ENCODE measurements at regions not wholly inside any gene's neighbourhood (a gene's known extent, or its start where the extent isn't known, plus 50 kb on each side); places are given as distances from the start of the nearest gene placed in this dataset.

DNA sequence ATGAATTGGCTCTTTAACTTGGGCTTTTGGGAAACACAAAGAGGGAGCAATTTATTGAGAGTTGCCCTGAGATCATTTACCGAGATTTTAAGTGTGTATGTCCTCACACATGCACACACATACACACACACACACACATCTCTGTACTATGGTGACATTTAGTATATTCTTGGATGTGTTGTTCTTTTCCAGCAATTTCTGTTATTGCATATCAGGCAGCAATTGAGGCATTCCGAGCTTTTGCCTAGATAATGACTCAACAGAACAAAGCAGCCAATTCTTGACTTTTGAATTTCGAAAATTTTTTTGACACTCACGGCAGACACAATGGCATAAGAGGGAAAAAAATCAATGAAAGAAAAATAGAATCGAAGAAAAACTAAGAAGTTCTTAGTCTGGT, 248.5 kb downstream of the DUSP6 start:
- Histone ChIP-seq H3K27ac (no peak overlapping the region), H3K27me3 (no peaks in the 10 kb centered on the region), H3K9me3 (no peaks in the 10 kb centered on the region), H3K4me1 (peaks cover 0 to 2% (median 0%) of the 10 kb centered on the region in 4 donors), H3K4me3 (no peak overlapping the region), H3K36me3 (no peaks in the 10 kb centered on the region)
- ATAC-seq (ENCODE audit: low FRiP score in 2 of 2) = no peak
- TF ChIP-seq POLR2AphosphoS5 (IDR thresholded peaks at IDR 0.05) (no peak), EP300 (IDR thresholded peaks at IDR 0.05) (no peak), POLR2A (IDR thresholded peaks at IDR 0.05) (no peak)
- TF ChIP-seq, protein P1, sequence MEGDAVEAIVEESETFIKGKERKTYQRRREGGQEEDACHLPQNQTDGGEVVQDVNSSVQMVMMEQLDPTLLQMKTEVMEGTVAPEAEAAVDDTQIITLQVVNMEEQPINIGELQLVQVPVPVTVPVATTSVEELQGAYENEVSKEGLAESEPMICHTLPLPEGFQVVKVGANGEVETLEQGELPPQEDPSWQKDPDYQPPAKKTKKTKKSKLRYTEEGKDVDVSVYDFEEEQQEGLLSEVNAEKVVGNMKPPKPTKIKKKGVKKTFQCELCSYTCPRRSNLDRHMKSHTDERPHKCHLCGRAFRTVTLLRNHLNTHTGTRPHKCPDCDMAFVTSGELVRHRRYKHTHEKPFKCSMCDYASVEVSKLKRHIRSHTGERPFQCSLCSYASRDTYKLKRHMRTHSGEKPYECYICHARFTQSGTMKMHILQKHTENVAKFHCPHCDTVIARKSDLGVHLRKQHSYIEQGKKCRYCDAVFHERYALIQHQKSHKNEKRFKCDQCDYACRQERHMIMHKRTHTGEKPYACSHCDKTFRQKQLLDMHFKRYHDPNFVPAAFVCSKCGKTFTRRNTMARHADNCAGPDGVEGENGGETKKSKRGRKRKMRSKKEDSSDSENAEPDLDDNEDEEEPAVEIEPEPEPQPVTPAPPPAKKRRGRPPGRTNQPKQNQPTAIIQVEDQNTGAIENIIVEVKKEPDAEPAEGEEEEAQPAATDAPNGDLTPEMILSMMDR (IDR thresholded peaks at IDR 0.05) = no peak
- no peak for DNase-seq
- 72 to 84% methylated on average over 5 of the region's 5 CpGs for WGBS, 2 donors

DNA sequence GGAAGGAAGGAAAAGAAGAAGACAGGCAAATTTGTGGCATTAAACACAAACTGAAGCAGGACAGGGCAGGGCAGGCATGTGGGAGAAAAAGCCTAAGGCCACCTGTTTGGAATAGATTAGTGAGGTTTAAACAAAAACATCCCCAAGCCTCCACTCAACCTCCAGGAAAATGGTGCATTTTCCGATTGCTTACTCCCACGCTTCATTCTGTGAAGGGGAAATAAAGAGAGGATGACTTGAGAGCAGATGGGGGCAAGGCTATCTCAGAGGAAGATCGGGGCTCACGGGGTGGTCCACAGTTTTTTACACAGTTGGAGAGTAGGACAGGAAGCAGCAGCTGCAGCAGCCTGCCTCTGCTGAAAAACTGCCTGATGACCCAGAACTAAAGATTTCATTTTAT, 250.9 kb downstream of the DUSP6 start:
- 43 to 54% methylated on average over 4 of the region's 4 CpGs for WGBS, 2 donors
- no peak for ATAC-seq (ENCODE audit: low FRiP score in 2 of 2)

DNA sequence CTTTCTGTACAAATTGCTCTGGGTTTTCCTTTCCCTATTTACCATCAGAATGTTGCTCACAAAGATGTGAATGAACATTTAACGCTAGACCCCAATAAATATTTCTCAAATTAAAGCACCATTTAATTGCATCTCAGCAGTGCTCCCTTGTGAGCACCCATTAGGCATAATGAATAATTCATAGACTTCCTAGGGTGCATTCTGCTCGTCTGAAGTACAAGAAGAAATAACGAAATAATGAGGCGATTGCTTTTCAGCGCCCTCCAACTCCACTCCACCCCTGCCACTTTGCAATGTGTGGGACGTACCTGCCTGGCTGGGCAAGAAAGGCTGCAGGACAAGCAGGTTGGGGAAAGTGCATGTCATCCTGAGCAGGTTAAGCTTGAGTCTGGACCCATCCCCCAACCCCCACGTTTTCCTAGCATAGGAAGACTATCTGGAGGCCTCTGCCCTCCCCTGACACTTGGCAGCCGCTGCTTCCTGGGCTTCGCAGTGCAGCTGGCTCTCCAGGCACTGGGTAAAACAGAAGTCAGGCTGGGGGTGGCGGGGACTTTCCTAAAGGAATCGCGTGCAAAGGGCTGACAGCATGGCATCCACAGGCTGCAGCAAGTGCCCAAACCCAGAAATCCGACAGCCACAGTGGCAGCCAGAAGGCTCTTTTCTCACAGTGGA, 253.7 kb downstream of the DUSP6 start:
- DNase-seq (peak; percentile 9 to 21), ATAC-seq (ENCODE audit: low FRiP score in 2 of 2) (no peak)
- no peak for TF ChIP-seq EP300 (IDR thresholded peaks at IDR 0.05)
- TF ChIP-seq POLR2A (IDR thresholded peaks at IDR 0.05) = no peak
- TF ChIP-seq, protein P1 (IDR thresholded peaks at IDR 0.05) = no peak
- no peak for TF ChIP-seq POLR2AphosphoS5 (IDR thresholded peaks at IDR 0.05)
- Histone ChIP-seq H3K36me3 (no peaks in the 10 kb centered on the region), H3K27ac (no peak overlapping the region), H3K9me3 (no peaks in the 10 kb centered on the region), H3K4me3 (no peak overlapping the region), H3K27me3 (no peaks in the 10 kb centered on the region), H3K4me1 (peaks cover 0 to 6% (median 0%) of the 10 kb centered on the region in 4 donors)
- 69 to 71% methylated on average over 13 of the region's 13 CpGs for WGBS, 2 donors

More for the DNA sequence above, 250.9 kb downstream of the DUSP6 start:
- TF ChIP-seq EP300 (IDR thresholded peaks at IDR 0.05) (no peak), POLR2A (IDR thresholded peaks at IDR 0.05) (no peak), POLR2AphosphoS5 (IDR thresholded peaks at IDR 0.05) (no peak)
- TF ChIP-seq, protein P1 (IDR thresholded peaks at IDR 0.05) = no peak
- no peak for DNase-seq
- Histone ChIP-seq H3K9me3 (no peaks in the 10 kb centered on the region), H3K27ac (no peak overlapping the region), H3K36me3 (no peaks in the 10 kb centered on the region), H3K27me3 (no peaks in the 10 kb centered on the region), H3K4me1 (peaks cover 0 to 6% (median 0%) of the 10 kb centered on the region in 4 donors), H3K4me3 (no peak overlapping the region)

DNA sequence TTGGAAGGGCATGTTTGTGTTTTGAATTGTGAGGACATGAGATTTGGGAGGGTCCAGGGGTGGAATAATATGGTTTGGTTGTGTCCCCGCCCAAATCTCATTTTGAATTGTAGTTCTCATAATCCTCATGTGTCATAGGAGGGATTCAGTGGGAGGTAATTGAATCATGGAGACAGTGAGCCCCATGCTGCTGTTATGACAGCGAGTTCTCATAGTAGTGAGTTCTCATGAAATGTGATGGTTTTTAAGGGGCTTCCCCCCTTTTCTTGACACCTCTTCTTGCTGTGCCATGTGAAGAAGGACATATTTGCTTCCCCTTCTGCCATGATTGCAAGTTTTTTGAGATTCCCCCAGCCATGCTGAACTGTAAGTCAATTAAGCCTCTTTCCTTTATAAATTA, 260.0 kb downstream of the DUSP6 start:
- ATAC-seq (ENCODE audit: low FRiP score in 2 of 2) (no peak), DNase-seq (no peak)
- 90 to 98% methylated on average over 2 of the region's 2 CpGs for WGBS, 2 donors
- H3K36me3 ChIP-seq = no peaks in the 10 kb centered on the region
- no peaks in the 10 kb centered on the region for H3K27me3 ChIP-seq
- H3K27ac ChIP-seq = no peak overlapping the region
- no peak overlapping the region for H3K4me3 ChIP-seq
- H3K9me3 ChIP-seq = peaks cover 0 to 11% (median 8%) of the 10 kb centered on the region in 4 donors
- TF ChIP-seq, protein P1 (IDR thresholded peaks at IDR 0.05) = no peak
- no peak for TF ChIP-seq EP300 (IDR thresholded peaks at IDR 0.05)
- no peak for TF ChIP-seq POLR2A (IDR thresholded peaks at IDR 0.05)
- TF ChIP-seq POLR2AphosphoS5 (IDR thresholded peaks at IDR 0.05) = no peak
- H3K4me1 ChIP-seq = no peaks in the 10 kb centered on the region

DNA sequence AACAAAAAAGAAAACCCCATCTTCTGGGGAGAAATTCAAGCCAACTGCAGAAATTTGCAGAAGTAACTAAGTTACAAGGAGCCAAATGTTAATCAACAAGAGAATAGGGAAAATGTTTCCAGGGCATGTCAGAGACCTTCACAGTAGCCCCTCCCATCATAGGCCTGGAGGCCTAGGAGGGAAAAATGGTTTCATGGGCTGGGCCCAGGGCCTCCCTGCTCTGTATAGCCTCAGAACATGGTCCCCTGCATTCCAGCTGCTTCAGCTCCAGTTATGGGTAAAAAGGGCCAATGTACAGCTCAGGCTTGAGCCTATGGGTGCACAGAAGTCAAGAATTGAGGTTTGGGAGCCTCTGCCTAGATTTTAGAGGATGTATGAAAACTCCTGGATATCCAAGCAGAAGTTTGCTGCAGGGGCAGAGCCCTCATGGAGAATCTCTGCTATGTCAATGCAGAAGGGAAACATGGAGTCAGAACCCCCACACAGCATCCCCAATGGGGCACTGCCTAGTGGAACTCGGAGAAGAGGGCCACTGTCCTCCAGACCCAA, 260.9 kb downstream of the DUSP6 start:
- Histone ChIP-seq H3K27me3 (no peaks in the 10 kb centered on the region), H3K9me3 (peaks cover 0 to 11% (median 8%) of the 10 kb centered on the region in 4 donors), H3K4me3 (no peak overlapping the region), H3K36me3 (no peaks in the 10 kb centered on the region), H3K4me1 (no peaks in the 10 kb centered on the region), H3K27ac (no peak overlapping the region)
- DNase-seq = no peak
- WGBS, 2 donors = 57 to 94% methylated on average over 1 of the region's 1 CpG
- TF ChIP-seq, protein P1 (IDR thresholded peaks at IDR 0.05) = no peak
- no peak for TF ChIP-seq POLR2AphosphoS5 (IDR thresholded peaks at IDR 0.05)
- TF ChIP-seq POLR2A (IDR thresholded peaks at IDR 0.05) = no peak
- no peak for TF ChIP-seq EP300 (IDR thresholded peaks at IDR 0.05)
- no peak for ATAC-seq (ENCODE audit: low FRiP score in 2 of 2)
